H1 (cell line): ENCODE measurements at regions not wholly inside any gene's neighbourhood (a gene's known extent, or its start where the extent isn't known, plus 50 kb on each side); places are given as distances from the start of the nearest gene placed in this dataset.

Experiments
- ASH2L ChIP-seq: fragments of 200-600, 300-600 bp; sonication (generic); IDR thresholded peaks from one replicate; pipeline ENCODE4 v1.7.1; 2017; ENCODE audit warnings: low read length
- CBX5 ChIP-seq: fragments of 300-800, 300-1000 bp; sonication (generic); IDR thresholded peaks from 2 replicates; pipeline ENCODE4 v1.7.1; 2016; ENCODE audit warnings: antibody characterized with exemption, low read length, low read depth
- CBX8 ChIP-seq: fragments of 300-800, 300-1000 bp; sonication (generic); IDR thresholded peaks from 2 replicates; pipeline ENCODE4 v1.7.1; 2016; ENCODE audit warnings: low read depth, low read length, borderline replicate concordance
- CEBPB ChIP-seq: IDR thresholded peaks from 2 replicates; pipeline ENCODE4 v1.6.1; 2012; ENCODE audit warnings: low read depth, low read length
- CTCF ChIP-seq, 3 experiments: IDR thresholded peaks; 1 replicate in 2 of 3; 2 replicates in 1 of 3; pipeline versions ENCODE4 v1.5.1 to v1.6.1; 2011; ENCODE audit warnings: low read length in 3 of 3, mild to moderate bottlenecking in 3 of 3, inconsistent platforms in 2 of 3, low read depth in 1 of 3, moderate library complexity in 1 of 3; ENCODE audit not compliant: insufficient read depth in 1 of 3; ENCODE audit errors: control extremely low read depth in 1 of 3
- GABPA ChIP-seq: IDR thresholded peaks from 2 replicates; pipeline ENCODE4 v1.6.1; 2011; ENCODE audit warnings: mild to moderate bottlenecking, low read length, moderate library complexity, borderline replicate concordance; ENCODE audit not compliant: insufficient read depth
- MAX ChIP-seq: IDR thresholded peaks from 2 replicates; pipeline ENCODE4 v1.6.1; 2012; ENCODE audit warnings: inconsistent platforms
- PHF8 ChIP-seq: fragments of 200-600 bp; sonication (generic); conservative IDR thresholded peaks from 2 replicates; pipeline ENCODE4 v1.7.1; 2012; ENCODE audit warnings: low read depth, mild to moderate bottlenecking, inconsistent platforms, low read length, moderate library complexity
- POLR2A ChIP-seq, 2 experiments: IDR thresholded peaks; 1 replicate in 1 of 2; 2 replicates in 1 of 2; pipeline ENCODE4 v1.6.1; 2011; ENCODE audit warnings: low read depth in 2 of 2, low read length in 2 of 2, mild to moderate bottlenecking in 2 of 2; ENCODE audit errors: control extremely low read depth in 1 of 2
- RAD21 ChIP-seq, 2 experiments: IDR thresholded peaks in 1 of 2; conservative IDR thresholded peaks in 1 of 2; 2 replicates each; pipeline ENCODE4 v1.6.1; 2011; ENCODE audit warnings: low read depth in 2 of 2, low read length in 2 of 2, improper control_type of control experiment in 1 of 2, inconsistent platforms in 1 of 2, mild to moderate bottlenecking in 1 of 2, moderate library complexity in 1 of 2
- SP1 ChIP-seq: IDR thresholded peaks from 2 replicates; pipeline ENCODE4 v1.6.1; 2011; ENCODE audit warnings: low read depth, low read length
- TAF1 ChIP-seq: IDR thresholded peaks from 2 replicates; pipeline ENCODE4 v1.6.1; 2011; ENCODE audit warnings: mild to moderate bottlenecking, low read depth, low read length
- TCF12 ChIP-seq: IDR thresholded peaks from 2 replicates; pipeline ENCODE4 v1.6.1; 2011; ENCODE audit warnings: low read depth, mild to moderate bottlenecking, low read length
- YY1 ChIP-seq: IDR thresholded peaks from 2 replicates; pipeline ENCODE4 v1.6.1; 2011; ENCODE audit warnings: low read depth, mild to moderate bottlenecking, low read length

- TF ChIP-seq TAF1 = no peak
- TF ChIP-seq CTCF (IDR thresholded peaks at IDR 0.05; ENCODE audit: control extremely low read depth in 1 of 3, insufficient read depth in 1 of 3, low read depth in 1 of 3, low read length in 3 of 3) = no peak
- no peak for TF ChIP-seq CBX8
- TF ChIP-seq CBX5 = no peak
- no peak for TF ChIP-seq PHF8
- TF ChIP-seq POLR2A (IDR thresholded peaks at IDR 0.05; ENCODE audit: control extremely low read depth in 1 of 2, low read depth in 2 of 2, low read length in 2 of 2) = no peak
- TF ChIP-seq YY1 = no peak
- TF ChIP-seq MAX = no peak
- TF ChIP-seq ASH2L = no peak
- TF ChIP-seq RAD21 (IDR thresholded peaks at IDR 0.05 in 1 of 2, conservative IDR thresholded peaks at IDR 0.05 in 1 of 2; ENCODE audit: low read depth in 2 of 2, low read length in 2 of 2) = no peak
- no peak for TF ChIP-seq TCF12
- no peak for TF ChIP-seq GABPA
- no peak for TF ChIP-seq CEBPB
- no peak for TF ChIP-seq SP1
These were observed 65.5 kb upstream of the PRL start for GRCh38 chr6:22362361-22362760.
